IPS DF 6.9 (cell line): ENCODE measurements at regions not wholly inside any gene's neighbourhood (a gene's known extent, or its start where the extent isn't known, plus 50 kb on each side); places are given as distances from the start of the nearest gene placed in this dataset.

Source experiments
- DNase-seq: peaks from one replicate; pipeline ENCODE4 v3.0.0-alpha.2; 2013; ENCODE audit warnings: low read depth, low spot score
- H3K27ac ChIP-seq: one replicate; pipeline ENCODE4 v1.5.1; 2013; ENCODE audit warnings: low read length, control low read depth
- H3K27me3 ChIP-seq: 2 replicates; pipeline ENCODE4 v1.6.1; 2013; ENCODE audit warnings: mild to moderate bottlenecking, low read length; ENCODE audit not compliant: control insufficient read depth, insufficient read depth
- H3K36me3 ChIP-seq: 2 replicates; pipeline ENCODE4 v1.6.1; 2013; ENCODE audit warnings: low read length; ENCODE audit not compliant: control insufficient read depth, insufficient read depth
- H3K4me1 ChIP-seq: 2 replicates; pipeline ENCODE4 v1.6.1; 2013; ENCODE audit warnings: low read length; ENCODE audit not compliant: control insufficient read depth, insufficient read depth
- H3K4me3 ChIP-seq: 2 replicates; pipeline ENCODE4 v1.5.1; 2013; ENCODE audit warnings: mild to moderate bottlenecking, low read length
- H3K9me3 ChIP-seq: 2 replicates; pipeline ENCODE4 v1.6.1; 2013; ENCODE audit warnings: low read length, inconsistent platforms; ENCODE audit not compliant: control insufficient read depth, insufficient read depth
- WGBS: extraction: QIAGEN DNeasy Blood & Tissue Kit; methylation state at CpG from one replicate; pipeline ENCODE4 v1.1.7; 2013; ENCODE audit warnings: mixed read lengths, missing lambda C conversion rate; ENCODE audit not compliant: insufficient read length, insufficient coverage; 5-methylcytosine and 5-hydroxymethylcytosine counted together

GRCh38 chr10:131499566-131499965 lies 188.0 kb upstream of the TCERG1L start:
- H3K36me3 ChIP-seq = no peaks in the 10 kb centered on the region
- no peaks in the 10 kb centered on the region; the same call in 1 of the 2 replicates for H3K4me1 ChIP-seq
- no peak for DNase-seq
- H3K27me3 ChIP-seq = no peaks in the 10 kb centered on the region
- no peak overlapping the region for H3K27ac ChIP-seq
- peaks cover 31% of the 10 kb centered on the region for H3K9me3 ChIP-seq
- H3K4me3 ChIP-seq = no peak overlapping the region
- no CpG with 5 or more reads among the region's 3 CpGs for WGBS

- no peaks in the 10 kb centered on the region for H3K27me3 ChIP-seq
- H3K36me3 ChIP-seq = no peaks in the 10 kb centered on the region
- no peak for DNase-seq
- WGBS = no CpG with 5 or more reads among the region's 9 CpGs
- no peak overlapping the region for H3K27ac ChIP-seq
- no peaks in the 10 kb centered on the region; the same call in 1 of the 2 replicates for H3K4me1 ChIP-seq
- H3K9me3 ChIP-seq = peaks cover 28% of the 10 kb centered on the region
- no peak overlapping the region for H3K4me3 ChIP-seq
Observed at GRCh38 chr10:131500181-131500580, 188.7 kb upstream of the TCERG1L start.

GRCh38 chr10:131500892-131501291 lies 189.4 kb upstream of the TCERG1L start:
- Histone ChIP-seq H3K9me3 (peaks cover 24% of the 10 kb centered on the region), H3K27me3 (no peaks in the 10 kb centered on the region)
- no CpG with 5 or more reads among the region's 5 CpGs for WGBS

GRCh38 chr10:131503992-131504391 lies 192.5 kb upstream of the TCERG1L start:
- H3K4me3 ChIP-seq = no peak overlapping the region
- DNase-seq = no peak
- peaks cover 15% of the 10 kb centered on the region for H3K9me3 ChIP-seq
- H3K4me1 ChIP-seq = no peaks in the 10 kb centered on the region; the same call in 1 of the 2 replicates
- no CpG with 5 or more reads among the region's 2 CpGs for WGBS
- no peaks in the 10 kb centered on the region for H3K27me3 ChIP-seq
- H3K36me3 ChIP-seq = no peaks in the 10 kb centered on the region
- no peak overlapping the region for H3K27ac ChIP-seq

More at GRCh38 chr10:131500892-131501291, 189.4 kb upstream of the TCERG1L start:
- DNase-seq = no peak
- no peaks in the 10 kb centered on the region; the same call in 1 of the 2 replicates for H3K4me1 ChIP-seq
- no peaks in the 10 kb centered on the region for H3K36me3 ChIP-seq
- H3K4me3 ChIP-seq = no peak overlapping the region
- H3K27ac ChIP-seq = no peak overlapping the region

GRCh38 chr10:131511391-131511790 lies 199.9 kb upstream of the TCERG1L start:
- H3K27me3 ChIP-seq = no peaks in the 10 kb centered on the region
- H3K4me1 ChIP-seq = no peaks in the 10 kb centered on the region
- peaks cover 13% of the 10 kb centered on the region for H3K9me3 ChIP-seq
- WGBS = no CpG with 5 or more reads among the region's 9 CpGs
- no peak overlapping the region for H3K4me3 ChIP-seq
- H3K36me3 ChIP-seq = no peaks in the 10 kb centered on the region
- H3K27ac ChIP-seq = no peak overlapping the region
- no peak for DNase-seq

GRCh38 chr10:131512852-131513251 lies 201.3 kb upstream of the TCERG1L start:
- DNase-seq = no peak
- Histone ChIP-seq H3K9me3 (peaks cover 22% of the 10 kb centered on the region), H3K4me1 (no peaks in the 10 kb centered on the region), H3K4me3 (no peak overlapping the region), H3K27ac (no peak overlapping the region), H3K36me3 (no peaks in the 10 kb centered on the region), H3K27me3 (no peaks in the 10 kb centered on the region)
- no CpG with 5 or more reads among the region's 7 CpGs for WGBS

- peaks cover 22% of the 10 kb centered on the region for H3K9me3 ChIP-seq
- no peak overlapping the region for H3K4me3 ChIP-seq
- no peaks in the 10 kb centered on the region for H3K36me3 ChIP-seq
- no peaks in the 10 kb centered on the region for H3K4me1 ChIP-seq
- no peak overlapping the region for H3K27ac ChIP-seq
- no peaks in the 10 kb centered on the region for H3K27me3 ChIP-seq
- no CpG with 5 or more reads among the region's 4 CpGs for WGBS
- no peak for DNase-seq
Observed at GRCh38 chr10:131513445-131513844, 201.9 kb upstream of the TCERG1L start.

- H3K9me3 ChIP-seq = peaks cover 24% of the 10 kb centered on the region
- WGBS = no CpG with 5 or more reads among the region's 8 CpGs
Observed at GRCh38 chr10:131513901-131514300, 202.4 kb upstream of the TCERG1L start.

GRCh38 chr10:131514454-131514853 lies 202.9 kb upstream of the TCERG1L start:
- no CpG with 5 or more reads among the region's 12 CpGs for WGBS
- Histone ChIP-seq H3K4me3 (no peak overlapping the region), H3K4me1 (no peaks in the 10 kb centered on the region), H3K36me3 (no peaks in the 10 kb centered on the region), H3K27ac (no peak overlapping the region), H3K9me3 (peaks cover 27% of the 10 kb centered on the region), H3K27me3 (no peaks in the 10 kb centered on the region)
- no peak for DNase-seq

More at GRCh38 chr10:131513901-131514300, 202.4 kb upstream of the TCERG1L start:
- H3K4me3 ChIP-seq = no peak overlapping the region
- no peaks in the 10 kb centered on the region for H3K36me3 ChIP-seq
- H3K27ac ChIP-seq = no peak overlapping the region
- no peak for DNase-seq
- no peaks in the 10 kb centered on the region for H3K27me3 ChIP-seq
- no peaks in the 10 kb centered on the region for H3K4me1 ChIP-seq

GRCh38 chr10:131516285-131516684 lies 204.8 kb upstream of the TCERG1L start:
- no peaks in the 10 kb centered on the region for H3K27me3 ChIP-seq
- DNase-seq = no peak
- peaks cover 31% of the 10 kb centered on the region for H3K9me3 ChIP-seq
- no peak overlapping the region for H3K27ac ChIP-seq
- WGBS = no CpG with 5 or more reads among the region's 12 CpGs
- no peaks in the 10 kb centered on the region; the same call in 1 of the 2 replicates for H3K36me3 ChIP-seq
- H3K4me3 ChIP-seq = no peak overlapping the region
- H3K4me1 ChIP-seq = no peaks in the 10 kb centered on the region

GRCh38 chr10:131517781-131518180 lies 206.3 kb upstream of the TCERG1L start:
- WGBS = no CpG with 5 or more reads among the region's 17 CpGs

More at GRCh38 chr10:131517781-131518180, 206.3 kb upstream of the TCERG1L start:
- Histone ChIP-seq H3K27ac (no peak overlapping the region), H3K36me3 (no peaks in the 10 kb centered on the region; the same call in 1 of the 2 replicates), H3K9me3 (peaks cover 28% of the 10 kb centered on the region), H3K27me3 (no peaks in the 10 kb centered on the region), H3K4me3 (no peak overlapping the region), H3K4me1 (no peaks in the 10 kb centered on the region)
- DNase-seq = no peak
